Nucleus accumbens (tissue), 56 donors: ENCODE measurements at regions not wholly inside any gene's neighbourhood (a gene's known extent, or its start where the extent isn't known, plus 50 kb on each side); places are given as distances from the start of the nearest gene placed in this dataset.
A peak's percentile ranks its signal among the peaks of the same experiment; 100 is the strongest.

Experiments used
- DNase-seq, 56 donors: peaks; one replicate each; lab custom pipeline; 2025; lab: John Stamatoyannopoulos, UW

DNA sequence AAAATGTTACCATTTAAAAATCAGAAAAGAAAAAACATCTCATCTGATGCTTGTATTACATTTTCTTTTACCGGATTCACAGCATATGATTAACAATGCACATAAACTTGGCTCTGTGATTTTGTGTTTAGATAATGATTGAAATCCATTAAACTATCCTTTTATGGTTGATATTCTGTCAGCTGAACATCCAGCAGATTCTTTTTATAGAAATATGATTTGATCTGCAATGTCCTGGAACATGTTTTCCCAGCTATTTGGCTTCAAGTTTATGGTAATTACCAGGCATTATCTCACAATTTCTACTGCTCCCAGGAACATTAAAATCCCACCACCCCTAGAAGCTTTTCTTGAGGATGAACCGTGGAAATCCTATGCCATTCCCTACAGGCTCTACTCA, 205.7 kb upstream of the TET2 start:
- DNase-seq = no peak

DNA sequence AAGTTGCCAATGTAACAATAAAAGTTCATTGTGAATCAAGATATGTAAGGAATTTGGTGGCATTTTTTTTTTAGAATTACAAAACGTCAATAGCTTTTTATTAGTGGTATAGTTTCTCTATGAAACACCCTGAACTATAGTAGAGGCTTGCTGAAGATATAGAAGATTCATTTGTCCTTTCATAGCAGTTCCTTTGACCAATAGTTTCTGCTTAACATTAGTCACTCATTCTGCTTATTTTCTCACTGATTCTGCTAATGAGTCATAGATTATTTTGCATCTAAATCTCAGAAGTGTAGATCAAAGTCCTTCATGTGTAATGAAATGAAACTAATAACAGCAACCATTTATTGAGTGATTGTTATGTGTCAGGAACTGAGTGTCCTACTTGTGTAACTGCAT, 205.0 kb upstream of the TET2 start:
- DNase-seq = no peak

DNA sequence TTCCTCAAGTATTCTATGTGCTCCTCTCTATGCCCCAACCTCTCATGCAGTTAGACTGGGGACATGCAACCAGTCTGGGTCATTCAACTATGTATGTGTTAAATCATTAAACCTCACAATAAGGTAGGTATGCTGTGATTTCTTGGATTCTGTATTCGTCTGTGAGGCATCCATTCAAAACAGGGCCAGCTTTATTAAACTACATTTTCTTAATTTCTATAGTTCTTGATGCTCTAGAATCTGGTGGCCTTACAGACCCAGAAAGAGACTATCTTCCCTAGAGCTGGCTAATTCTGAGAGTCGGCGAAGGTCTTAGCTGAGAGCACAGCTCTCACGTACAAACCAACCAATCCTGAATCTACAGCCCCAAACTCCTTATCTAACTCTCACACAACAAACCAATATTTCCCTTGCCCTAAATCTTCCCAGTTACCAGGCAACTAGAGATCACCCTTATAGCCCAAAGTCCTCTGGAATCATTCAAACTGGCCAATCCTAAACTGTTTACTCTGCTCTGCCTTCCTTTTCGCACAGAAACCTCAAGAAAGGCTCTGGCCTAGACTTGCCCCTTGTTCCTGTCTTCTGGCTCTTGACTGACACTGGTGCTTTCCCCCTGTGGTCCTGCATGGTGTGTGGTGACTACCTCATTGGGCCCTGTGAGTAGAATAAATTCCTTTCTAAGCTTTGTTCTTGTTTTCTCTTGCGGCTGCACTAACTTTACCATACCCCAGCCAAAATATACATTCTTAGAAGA, 203.5 kb upstream of the TET2 start:
- DNase-seq = no peak

DNA sequence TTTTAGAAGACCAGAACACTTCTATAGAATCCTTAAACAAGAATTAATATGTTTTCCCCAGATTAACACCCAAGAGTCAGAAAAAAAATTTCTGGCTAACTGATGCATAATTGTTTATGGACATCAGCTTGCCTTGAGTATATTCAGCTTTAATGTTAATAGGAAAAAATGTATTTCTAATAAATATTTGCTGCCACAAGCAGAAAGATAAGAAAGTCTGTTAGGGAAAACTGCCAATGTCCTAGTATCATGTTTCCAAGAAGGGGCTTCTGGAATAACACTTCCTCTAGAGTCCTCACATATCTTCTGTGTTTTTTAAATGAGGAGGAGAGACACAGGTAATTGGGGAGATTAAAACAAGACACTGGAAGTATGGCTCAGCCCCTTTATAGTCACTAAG, 202.1 kb upstream of the TET2 start:
- DNase-seq = no peak

DNA sequence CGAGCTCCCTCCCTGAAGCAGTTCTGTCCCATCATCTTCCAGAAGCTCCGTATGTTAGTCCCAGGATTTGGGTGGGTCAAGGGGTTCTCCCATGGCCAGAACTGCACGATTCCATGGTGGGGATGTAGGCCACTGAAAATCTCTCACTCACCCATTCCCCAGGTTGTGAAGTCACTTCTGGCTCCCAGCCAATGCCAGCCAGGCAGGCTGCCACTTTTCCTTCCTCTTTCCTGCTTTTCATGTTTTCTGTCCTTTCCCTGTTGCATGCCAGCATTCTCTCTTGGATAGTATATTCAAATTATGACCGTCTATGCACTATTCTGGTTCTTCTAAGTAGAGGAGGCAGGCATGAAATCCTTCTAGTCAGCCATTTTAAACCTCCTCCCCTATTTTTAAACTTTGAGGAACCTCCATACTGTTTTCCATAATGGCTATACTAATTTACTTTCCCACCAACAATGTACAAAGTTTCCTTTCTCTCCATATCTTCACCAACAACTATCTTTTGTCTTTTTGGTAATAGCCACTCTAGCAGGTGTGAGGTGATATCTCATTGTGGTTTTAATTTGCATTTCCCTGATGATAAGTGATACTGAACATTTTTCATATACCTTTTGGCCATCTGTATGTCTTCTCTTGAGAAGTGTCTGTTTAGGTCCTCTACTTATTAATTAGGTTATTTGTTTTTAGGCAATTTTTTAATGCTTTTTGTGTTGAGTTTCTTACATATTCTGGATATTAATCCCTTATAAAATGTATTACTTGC, 182.1 kb upstream of the TET2 start:
- no peak for DNase-seq

DNA sequence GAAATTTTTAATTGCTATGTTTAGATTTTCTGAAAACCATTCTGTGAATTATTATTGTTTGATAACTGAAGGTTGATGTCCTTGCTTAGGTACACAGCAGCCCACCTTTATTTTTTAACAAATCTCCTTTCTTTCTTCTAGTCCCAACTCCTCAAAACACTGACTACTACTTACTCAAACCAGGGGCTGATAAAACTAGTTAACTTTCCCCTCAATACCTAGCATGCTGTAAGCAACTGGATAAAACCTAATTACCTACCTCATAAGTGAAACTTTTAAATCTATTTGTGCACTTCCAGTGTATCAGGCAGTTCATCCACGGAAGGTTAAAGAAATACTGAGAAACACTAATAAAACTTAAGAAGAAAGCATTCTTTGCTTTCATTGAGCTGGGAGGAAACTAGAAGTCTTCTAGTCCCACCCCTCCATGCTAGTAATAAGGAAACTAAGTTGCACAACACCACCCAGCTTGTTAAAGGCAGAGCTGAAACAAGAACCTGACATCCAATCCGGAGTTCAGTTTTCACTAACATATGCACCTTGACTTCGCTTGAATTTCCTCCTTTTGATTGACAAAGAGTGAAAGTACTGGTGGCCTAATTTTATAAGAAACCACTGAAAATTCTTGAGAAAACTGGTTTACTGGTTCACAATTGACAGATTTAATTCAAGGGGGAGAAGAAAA, 180.2 kb upstream of the TET2 start:
- DNase-seq = peak in 1 of 56 donors; percentile 2

DNA sequence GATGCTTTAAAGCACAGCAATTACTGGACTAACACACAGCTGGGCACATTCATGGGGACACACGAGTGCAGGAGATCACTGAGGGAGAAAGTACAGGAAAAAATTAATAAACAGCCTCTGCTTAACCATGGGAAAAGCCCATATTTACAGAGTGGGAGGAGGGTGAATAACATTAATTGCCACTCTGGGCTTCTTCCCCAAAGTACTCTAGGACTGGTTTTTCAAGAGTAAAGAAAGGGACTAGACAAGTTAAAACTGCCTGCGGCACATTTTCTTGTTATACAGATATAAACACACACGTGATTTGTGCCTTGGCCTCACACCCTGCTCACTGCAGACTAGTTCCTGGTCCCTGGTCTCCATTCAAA, 179.7 kb upstream of the TET2 start:
- no peak for DNase-seq

DNA sequence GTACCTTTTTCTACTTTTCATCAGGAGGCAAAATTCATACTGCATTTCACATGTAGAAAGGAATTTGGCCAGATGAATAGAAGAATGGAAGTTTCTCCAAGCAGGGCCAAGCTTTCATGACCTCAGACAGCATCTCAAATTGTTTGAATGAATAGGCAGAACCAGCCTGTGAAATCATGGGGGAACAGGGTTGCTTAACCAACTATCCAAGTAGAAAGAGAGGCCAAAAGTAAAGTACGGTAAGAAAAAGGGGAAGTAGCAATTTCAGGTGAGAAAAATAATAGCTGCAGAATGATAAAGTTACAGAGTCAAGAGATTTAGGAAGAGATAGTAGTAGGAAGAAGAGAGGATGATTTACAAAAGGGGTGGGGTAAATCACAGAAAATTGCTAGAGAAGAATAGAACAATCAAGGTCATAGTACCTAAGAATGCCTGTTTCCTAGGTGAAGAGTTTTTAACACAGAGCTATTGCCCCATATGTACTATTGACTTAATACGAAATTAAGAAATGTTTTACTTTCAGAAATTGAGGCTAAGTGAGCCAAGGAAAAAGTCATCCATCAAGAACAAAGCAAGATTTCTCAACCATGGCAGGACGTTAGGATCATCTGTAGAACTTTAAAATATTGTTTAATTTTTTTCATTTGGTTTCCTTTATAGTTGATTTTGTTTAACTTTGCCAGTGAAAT, 177.1 kb upstream of the TET2 start:
- DNase-seq = no peak

DNA sequence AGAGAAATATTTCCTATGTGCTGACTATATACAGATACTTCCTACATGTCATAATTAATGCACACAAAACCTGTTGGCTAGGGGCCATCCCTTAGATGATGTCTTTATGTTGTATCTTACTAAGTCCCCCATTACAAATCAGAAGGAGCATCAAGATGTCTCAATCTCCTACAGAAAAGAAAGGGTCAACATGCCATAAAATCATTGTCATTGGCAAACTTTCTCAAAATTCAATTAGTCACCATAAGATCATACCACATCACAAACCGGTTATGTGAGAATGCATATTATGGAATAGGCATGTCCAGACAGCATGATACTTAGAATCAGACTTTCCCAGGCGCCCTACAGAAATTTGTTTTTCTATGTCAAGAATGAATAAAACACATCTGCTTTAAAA, 175.2 kb upstream of the TET2 start:
- no peak for DNase-seq

DNA sequence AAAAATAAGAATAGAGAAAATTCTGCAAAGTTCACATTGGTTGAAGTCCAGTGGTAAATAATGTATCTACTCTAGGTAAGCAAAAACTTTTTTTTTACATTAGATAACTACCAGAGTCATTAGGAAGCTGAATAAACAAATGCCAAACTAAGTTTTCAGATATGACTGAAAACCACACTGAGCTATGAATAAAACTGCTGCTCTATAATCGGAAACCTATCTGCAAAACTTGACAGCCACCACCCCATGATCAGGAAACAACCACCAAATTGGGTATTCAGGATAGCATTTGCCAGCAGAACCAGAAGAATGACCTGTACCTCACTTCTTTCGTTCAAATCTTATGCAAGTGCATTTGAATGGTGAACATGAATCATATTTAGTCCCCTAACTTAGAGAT, 173.0 kb upstream of the TET2 start:
- no peak for DNase-seq

DNA sequence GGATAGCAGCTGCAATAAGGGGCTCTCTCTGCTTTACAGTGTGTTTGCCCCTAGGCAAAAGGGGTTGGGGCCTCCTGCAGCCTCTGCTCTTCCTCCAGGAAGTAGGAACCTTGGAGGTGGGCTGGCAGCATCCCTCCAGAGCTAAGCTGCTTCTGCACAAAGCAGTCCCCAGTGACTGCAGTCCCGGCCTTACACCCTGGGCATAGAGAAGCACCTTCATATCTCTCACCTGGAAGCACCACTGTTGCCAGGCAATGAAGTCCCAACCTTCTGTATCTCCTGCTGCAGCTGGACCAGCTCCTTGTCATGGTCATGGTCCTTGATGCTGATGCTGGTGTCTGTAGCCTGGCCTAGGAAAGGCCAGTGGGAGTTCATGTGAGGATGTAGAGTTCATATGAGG, 171.1 kb upstream of the TET2 start:
- DNase-seq = no peak

DNA sequence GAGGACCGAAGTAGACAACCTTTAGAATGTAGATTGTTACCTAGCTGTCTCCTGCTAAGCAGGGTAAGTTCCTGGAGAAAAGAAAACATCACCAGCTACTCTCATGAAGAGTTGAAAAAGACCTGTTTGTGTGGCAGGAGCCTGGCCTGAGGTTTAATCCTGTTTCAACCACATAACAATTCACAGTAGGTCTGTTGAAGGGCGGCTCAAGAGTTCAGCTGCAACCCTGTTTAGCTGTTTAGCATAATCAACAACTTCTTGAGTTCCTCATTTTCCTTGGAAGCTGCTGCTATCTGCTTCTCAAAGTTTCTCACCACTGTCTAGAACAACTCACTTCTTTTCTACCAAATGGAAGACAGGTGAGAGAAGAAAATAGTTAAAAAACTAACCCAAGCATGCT, 170.4 kb upstream of the TET2 start:
- DNase-seq = no peak

DNA sequence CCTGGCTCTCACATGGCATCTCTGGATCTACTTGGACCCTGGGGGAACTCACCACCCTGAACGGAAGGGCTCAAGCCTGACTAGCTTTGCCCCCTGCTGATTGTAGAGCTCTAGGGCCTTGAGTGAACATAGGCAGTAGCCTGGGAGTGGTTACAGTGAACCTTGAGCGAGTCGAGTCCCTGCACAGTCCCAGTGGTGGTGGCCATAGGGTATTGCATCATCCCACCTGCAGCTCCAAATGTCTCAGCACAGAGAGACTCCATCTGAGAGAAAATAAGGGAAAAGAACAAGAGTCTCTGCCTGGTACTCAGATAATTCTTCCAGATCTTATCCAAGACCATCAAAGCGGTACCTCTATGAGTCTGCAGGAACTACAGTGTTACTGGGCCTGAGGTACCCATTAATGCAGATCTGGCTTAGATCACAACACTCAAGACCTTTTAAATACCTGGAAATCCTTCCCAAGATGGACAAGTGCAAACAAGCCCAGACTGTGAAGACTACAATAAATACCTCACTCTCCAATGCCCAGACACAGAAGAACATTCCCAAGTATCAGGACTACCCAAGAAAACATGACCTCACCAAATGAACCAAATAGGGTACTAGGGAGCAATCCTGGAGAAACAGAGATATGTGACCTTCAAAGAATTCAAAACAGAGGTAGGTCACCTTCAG, 167.5 kb upstream of the TET2 start:
- no peak for DNase-seq

DNA sequence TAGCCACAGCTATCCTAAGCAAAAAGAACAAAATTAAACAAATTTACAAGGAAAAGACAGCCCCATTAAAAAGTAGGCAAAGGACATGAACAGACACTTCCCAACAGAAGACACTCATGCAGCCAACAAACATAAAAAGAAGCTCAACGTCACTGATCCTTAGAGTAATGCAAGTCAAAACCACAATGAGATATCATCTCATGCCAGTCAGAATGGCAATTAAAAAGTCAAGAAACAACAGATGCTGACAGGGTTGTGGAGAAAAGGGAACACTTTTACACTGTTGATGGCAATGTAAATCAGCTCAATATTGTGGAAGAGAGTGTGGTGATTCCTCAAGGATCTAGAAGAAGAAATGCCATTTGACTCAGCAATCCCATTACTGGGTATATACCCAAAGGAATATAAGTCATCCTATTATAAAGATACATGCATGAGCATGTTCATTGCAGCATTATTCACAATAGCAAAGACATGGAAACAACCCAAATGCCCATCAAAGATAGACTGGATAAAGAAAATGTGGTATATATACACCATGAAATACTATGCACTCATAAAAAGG, 163.0 kb upstream of the TET2 start:
- DNase-seq = no peak

DNA sequence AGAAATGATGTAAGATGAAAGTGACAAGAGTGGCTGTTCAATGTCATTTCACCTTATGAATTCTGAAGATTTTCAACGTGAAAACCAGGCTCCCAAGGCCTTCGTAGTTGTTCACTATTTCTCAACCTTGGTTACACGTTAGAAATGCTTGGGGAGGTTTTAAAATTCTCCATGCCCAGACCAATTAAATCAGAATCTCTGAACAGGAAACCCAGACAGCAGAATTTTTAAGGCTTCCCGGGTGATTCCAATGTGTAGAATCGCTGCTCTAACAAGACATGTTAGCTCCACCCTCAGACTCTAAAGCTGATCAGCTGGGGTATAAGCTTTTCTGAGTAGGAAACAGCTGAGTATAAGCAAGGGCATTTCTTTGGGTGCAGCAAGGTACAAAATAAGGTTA, 160.4 kb upstream of the TET2 start:
- no peak for DNase-seq

DNA sequence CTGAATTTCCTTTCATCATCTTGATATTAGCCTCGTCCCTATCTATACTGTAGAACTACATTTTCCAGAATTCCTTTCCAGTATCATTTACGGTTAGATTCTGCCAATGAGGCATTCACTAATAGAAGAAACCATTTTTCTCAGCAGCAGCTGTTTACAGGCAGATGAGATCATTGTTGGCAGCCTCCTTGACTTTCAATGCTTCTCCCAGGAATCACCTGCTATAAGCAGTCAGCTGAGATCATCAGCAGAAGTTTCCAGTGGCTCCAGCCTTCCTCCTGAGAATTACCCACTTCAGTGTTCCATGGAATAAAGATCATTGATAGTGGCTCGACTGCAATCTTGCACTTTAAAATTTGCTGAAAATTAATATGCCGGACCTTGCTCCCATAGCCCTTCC, 157.3 kb upstream of the TET2 start:
- no peak for DNase-seq

DNA sequence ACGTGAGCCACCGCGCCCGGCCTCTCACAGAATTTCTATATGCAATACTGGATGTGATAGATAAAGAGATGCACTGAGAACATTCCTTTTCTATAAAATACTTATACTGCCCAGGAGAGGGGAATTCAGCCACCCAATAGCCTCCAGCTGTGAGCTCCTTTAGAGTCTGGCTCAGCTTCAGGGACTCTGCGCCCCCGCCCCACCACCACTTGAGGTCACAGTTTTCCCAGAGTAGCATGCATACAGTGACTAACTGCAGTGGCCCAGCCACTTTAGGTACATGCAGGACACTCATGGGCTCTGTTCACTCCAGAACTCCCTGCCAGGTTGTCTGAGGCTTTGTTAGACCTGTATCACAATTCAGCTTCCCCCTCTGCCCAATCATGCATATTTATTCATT, 144.4 kb upstream of the TET2 start:
- DNase-seq = no peak

DNA sequence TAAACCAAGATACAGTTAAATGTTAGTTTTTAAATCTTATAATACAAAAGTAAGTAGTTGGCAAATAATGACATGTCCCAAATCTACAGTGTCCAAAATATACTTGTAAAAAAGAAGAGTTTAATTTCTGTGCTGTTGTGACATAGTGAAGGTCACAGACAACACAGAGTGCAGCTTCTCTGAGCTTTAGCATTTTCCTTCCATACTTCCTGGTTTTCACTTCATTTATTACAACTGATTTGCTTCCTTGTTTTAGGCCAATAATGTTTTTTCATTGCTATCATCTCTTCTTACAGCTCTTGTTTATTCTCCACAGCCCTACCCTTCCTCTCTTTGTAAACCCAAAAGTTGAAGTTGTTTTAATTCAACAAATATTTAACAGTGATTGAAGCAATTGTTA, 132.4 kb upstream of the TET2 start:
- no peak for DNase-seq

DNA sequence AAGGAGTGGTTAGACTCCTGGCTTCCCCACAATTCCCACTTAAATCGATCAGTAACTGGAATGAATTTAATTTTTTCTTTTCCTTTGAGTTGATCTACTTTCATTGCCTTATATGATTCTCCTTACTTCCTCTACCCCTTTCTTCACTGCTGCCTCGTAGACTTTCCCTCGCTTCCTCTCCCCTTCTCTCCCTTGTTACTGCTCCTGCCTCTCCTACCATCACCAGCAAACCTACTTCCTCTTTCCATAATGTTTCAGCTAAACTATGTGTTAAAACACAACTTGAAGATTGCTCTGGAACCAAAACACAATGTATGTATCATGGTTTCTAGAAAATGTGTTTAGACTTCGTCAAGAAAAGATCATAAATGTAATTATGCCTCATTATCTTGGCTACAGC, 132.0 kb upstream of the TET2 start:
- DNase-seq = no peak

DNA sequence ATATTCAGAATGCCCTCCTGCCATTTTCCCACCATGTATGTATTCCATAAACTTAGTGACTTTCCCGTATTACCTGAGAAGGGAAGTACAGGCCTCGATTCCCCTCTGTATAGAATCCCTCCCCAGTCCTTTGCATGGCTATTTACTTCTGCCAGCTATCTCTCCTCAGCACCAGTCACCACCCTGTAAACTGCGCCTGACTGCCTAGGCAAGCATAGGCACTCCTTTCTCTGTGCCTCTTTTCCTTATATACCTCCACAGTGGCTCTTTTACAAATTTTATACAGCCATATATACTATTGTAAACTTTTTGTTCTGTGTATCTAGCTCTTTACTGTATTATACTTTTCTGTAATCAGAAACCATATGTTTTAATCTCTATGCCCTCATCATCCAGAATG, 130.9 kb upstream of the TET2 start:
- DNase-seq = no peak
